ENCODE measurements at regions not wholly inside any gene's neighbourhood (a gene's known extent, or its start where the extent isn't known, plus 50 kb on each side); places are given as distances from the start of the nearest gene placed in this dataset.

GRCh38 chr12:91627225-91627624 is 444.6 kb upstream of the DCN start:
- H3K27me3 ChIP-seq (ENCODE audit: control insufficient read depth, insufficient read depth, low read length): no peaks in the 10 kb centered on the region
- H3K4me3 ChIP-seq (ENCODE audit: low read depth in 2 of 2, low read length in 2 of 2): no peak overlapping the region
- no peak for TF ChIP-seq SIN3A (IDR thresholded peaks at IDR 0.05; ENCODE audit: borderline replicate concordance, insufficient read depth, low read depth, low read length)
- TF ChIP-seq CTCF (IDR thresholded peaks at IDR 0.05): no peak
- no peak for TF ChIP-seq TCF7L2 (IDR thresholded peaks at IDR 0.05; ENCODE audit: low read depth, low read length)
- no peak for TF ChIP-seq POLR2AphosphoS5 (IDR thresholded peaks at IDR 0.05; ENCODE audit: low read depth, low read length)
- TF ChIP-seq, protein P1, sequence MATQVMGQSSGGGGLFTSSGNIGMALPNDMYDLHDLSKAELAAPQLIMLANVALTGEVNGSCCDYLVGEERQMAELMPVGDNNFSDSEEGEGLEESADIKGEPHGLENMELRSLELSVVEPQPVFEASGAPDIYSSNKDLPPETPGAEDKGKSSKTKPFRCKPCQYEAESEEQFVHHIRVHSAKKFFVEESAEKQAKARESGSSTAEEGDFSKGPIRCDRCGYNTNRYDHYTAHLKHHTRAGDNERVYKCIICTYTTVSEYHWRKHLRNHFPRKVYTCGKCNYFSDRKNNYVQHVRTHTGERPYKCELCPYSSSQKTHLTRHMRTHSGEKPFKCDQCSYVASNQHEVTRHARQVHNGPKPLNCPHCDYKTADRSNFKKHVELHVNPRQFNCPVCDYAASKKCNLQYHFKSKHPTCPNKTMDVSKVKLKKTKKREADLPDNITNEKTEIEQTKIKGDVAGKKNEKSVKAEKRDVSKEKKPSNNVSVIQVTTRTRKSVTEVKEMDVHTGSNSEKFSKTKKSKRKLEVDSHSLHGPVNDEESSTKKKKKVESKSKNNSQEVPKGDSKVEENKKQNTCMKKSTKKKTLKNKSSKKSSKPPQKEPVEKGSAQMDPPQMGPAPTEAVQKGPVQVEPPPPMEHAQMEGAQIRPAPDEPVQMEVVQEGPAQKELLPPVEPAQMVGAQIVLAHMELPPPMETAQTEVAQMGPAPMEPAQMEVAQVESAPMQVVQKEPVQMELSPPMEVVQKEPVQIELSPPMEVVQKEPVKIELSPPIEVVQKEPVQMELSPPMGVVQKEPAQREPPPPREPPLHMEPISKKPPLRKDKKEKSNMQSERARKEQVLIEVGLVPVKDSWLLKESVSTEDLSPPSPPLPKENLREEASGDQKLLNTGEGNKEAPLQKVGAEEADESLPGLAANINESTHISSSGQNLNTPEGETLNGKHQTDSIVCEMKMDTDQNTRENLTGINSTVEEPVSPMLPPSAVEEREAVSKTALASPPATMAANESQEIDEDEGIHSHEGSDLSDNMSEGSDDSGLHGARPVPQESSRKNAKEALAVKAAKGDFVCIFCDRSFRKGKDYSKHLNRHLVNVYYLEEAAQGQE (IDR thresholded peaks at IDR 0.05; ENCODE audit: insufficient read depth in 1 of 2, low read depth in 2 of 2, low read length in 1 of 2): no peak
- H3K9me3 ChIP-seq (ENCODE audit: control insufficient read depth, insufficient read depth, low read depth, low read length): no peaks in the 10 kb centered on the region
- intact Hi-C loops (cut with micrococcal nuclease; ENCODE audit: unreplicated experiment): no loop called here
- in situ Hi-C loops (cut with HindIII; ENCODE audit: low pct_unique_long_range_greater_than_20kb, low sequenced_read_pairs): no loop called here
- POLR2A ChIA-PET: no interaction called here
- no TSS peak for BruUV-seq (replicated peaks)
- DNase-seq (ENCODE audit: low read depth, low spot score) (no peak), ATAC-seq (no peak)
- H3K36me3 ChIP-seq (ENCODE audit: control insufficient read depth, insufficient read depth, low read length): no peaks in the 10 kb centered on the region
- CTCF ChIA-PET: no interaction called here
- no peaks in the 10 kb centered on the region for H3K4me1 ChIP-seq (ENCODE audit: control insufficient read depth, insufficient read depth, low read length)
- no peak overlapping the region for H3K27ac ChIP-seq (ENCODE audit: low read length)

DNA sequence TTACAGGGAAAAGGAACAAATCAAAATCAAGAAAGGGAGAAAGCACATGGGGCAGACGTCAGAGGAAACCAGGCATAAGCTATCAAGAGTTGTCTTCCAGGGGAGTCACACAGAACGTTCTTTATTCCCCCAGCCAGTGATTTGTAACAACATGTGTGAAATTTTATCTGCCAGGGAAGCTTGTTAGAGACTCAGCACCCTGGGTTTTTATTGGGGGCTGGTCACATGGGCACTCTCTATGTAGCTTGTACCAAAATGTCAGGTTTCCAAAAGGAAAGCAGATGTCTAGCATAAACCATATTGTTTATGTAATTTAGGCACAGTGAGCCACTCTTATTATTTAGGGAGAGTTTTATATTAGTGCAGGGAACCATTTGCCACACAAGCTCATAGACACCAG is 440.4 kb upstream of the DCN start:
- CTCF ChIA-PET: no interaction called here
- intact Hi-C loops (cut with micrococcal nuclease; ENCODE audit: unreplicated experiment): no loop called here
- Histone ChIP-seq H3K9me3 (ENCODE audit: control insufficient read depth, insufficient read depth, low read depth, low read length) (no peaks in the 10 kb centered on the region), H3K27me3 (ENCODE audit: control insufficient read depth, insufficient read depth, low read length) (no peaks in the 10 kb centered on the region), H3K27ac (ENCODE audit: low read length) (no peak overlapping the region), H3K36me3 (ENCODE audit: control insufficient read depth, insufficient read depth, low read length) (no peaks in the 10 kb centered on the region), H3K4me1 (ENCODE audit: control insufficient read depth, insufficient read depth, low read length) (no peaks in the 10 kb centered on the region; the same call in 1 of the 2 replicates), H3K4me3 (ENCODE audit: low read depth in 2 of 2, low read length in 2 of 2) (no peak overlapping the region)
- POLR2A ChIA-PET: no interaction called here
- no TSS peak for BruUV-seq (replicated peaks)
- no peak for ATAC-seq
- in situ Hi-C loops (cut with HindIII; ENCODE audit: low pct_unique_long_range_greater_than_20kb, low sequenced_read_pairs): no loop called here
- no peak for TF ChIP-seq TCF7L2 (IDR thresholded peaks at IDR 0.05; ENCODE audit: low read depth, low read length)
- TF ChIP-seq, protein P1 (IDR thresholded peaks at IDR 0.05; ENCODE audit: insufficient read depth in 1 of 2, low read depth in 2 of 2, low read length in 1 of 2): no peak
- TF ChIP-seq CTCF (IDR thresholded peaks at IDR 0.05): no peak
- no peak for TF ChIP-seq POLR2AphosphoS5 (IDR thresholded peaks at IDR 0.05; ENCODE audit: low read depth, low read length)
- DNase-seq (ENCODE audit: low read depth, low spot score): no peak
